Mesenchymal stem cell (in vitro differentiated cells and primary cell): ENCODE measurements at regions not wholly inside any gene's neighbourhood (a gene's known extent, or its start where the extent isn't known, plus 50 kb on each side); places are given as distances from the start of the nearest gene placed in this dataset.

Source experiments
- DNase-seq: peaks from one replicate; pipeline ENCODE4 v3.0.0-alpha.2; 2013
- H2AFZ ChIP-seq: one replicate; pipeline ENCODE4 v1.6.1; 2013; ENCODE audit warnings: low read depth, mild to moderate bottlenecking, control low read depth, inconsistent platforms, low read length, moderate library complexity
- H2AK5ac ChIP-seq: 2 replicates; pipeline ENCODE4 v1.6.1; 2013; ENCODE audit warnings: low read length, moderate library complexity, mild to moderate bottlenecking, inconsistent platforms; ENCODE audit not compliant: severe bottlenecking
- H2BK120ac ChIP-seq: one replicate; pipeline ENCODE4 v1.6.1; 2013; ENCODE audit warnings: low read depth, mild to moderate bottlenecking, inconsistent platforms, low read length, moderate library complexity
- H2BK12ac ChIP-seq, 2 experiments: one replicate each; pipeline ENCODE4 v1.6.1; 2013; ENCODE audit warnings: inconsistent platforms in 2 of 2, low read length in 2 of 2, mild to moderate bottlenecking in 2 of 2, moderate library complexity in 2 of 2, control low read depth in 1 of 2
- H2BK15ac ChIP-seq: one replicate; pipeline ENCODE4 v1.6.1; 2013; ENCODE audit warnings: mild to moderate bottlenecking, low read depth, inconsistent platforms; ENCODE audit not compliant: poor library complexity, severe bottlenecking
- H2BK5ac ChIP-seq: 2 replicates; pipeline ENCODE4 v1.6.1; 2013; ENCODE audit warnings: low read depth, mild to moderate bottlenecking, low read length, control low read depth, inconsistent platforms; ENCODE audit not compliant: poor library complexity, severe bottlenecking
- H3K14ac ChIP-seq, 2 experiments: one replicate each; pipeline ENCODE4 v1.6.1; 2013; ENCODE audit warnings: inconsistent platforms in 2 of 2, low read length in 2 of 2, control low read depth in 1 of 2, mild to moderate bottlenecking in 1 of 2, moderate library complexity in 1 of 2
- H3K18ac ChIP-seq, 2 experiments: one replicate each; pipeline ENCODE4 v1.6.1; 2013; ENCODE audit warnings: inconsistent platforms in 2 of 2, low read length in 2 of 2, control low read depth in 1 of 2, low read depth in 1 of 2, mild to moderate bottlenecking in 1 of 2
- H3K23ac ChIP-seq, 2 experiments: one replicate each; pipeline ENCODE4 v1.6.1; 2013; ENCODE audit warnings: inconsistent platforms in 2 of 2, low read length in 2 of 2, mild to moderate bottlenecking in 2 of 2, moderate library complexity in 2 of 2, control low read depth in 1 of 2
- H3K27ac ChIP-seq: 2 replicates; pipeline ENCODE4 v1.5.1; 2013; ENCODE audit warnings: mild to moderate bottlenecking, moderate library complexity, low read length, control low read depth, inconsistent platforms; ENCODE audit not compliant: poor library complexity, severe bottlenecking
- H3K27me3 ChIP-seq, 2 experiments: 2 replicates each; pipeline versions ENCODE4 v1.6.1 to v1.7.0; 2013; ENCODE audit warnings: low read length in 2 of 2, mild to moderate bottlenecking in 2 of 2, moderate library complexity in 2 of 2, control low read depth in 1 of 2, inconsistent platforms in 1 of 2; ENCODE audit not compliant: control insufficient read depth in 1 of 2, insufficient read depth in 1 of 2
- H3K36me3 ChIP-seq, 2 experiments: 2 replicates each; pipeline versions ENCODE4 v1.6.1 to v1.7.0; 2013; ENCODE audit warnings: low read length in 2 of 2, control low read depth in 1 of 2, inconsistent platforms in 1 of 2, low read depth in 1 of 2, mild to moderate bottlenecking in 1 of 2; ENCODE audit not compliant: insufficient read depth in 2 of 2, control insufficient read depth in 1 of 2
- H3K4ac ChIP-seq, 2 experiments: one replicate each; pipeline ENCODE4 v1.6.1; 2013; ENCODE audit warnings: inconsistent platforms in 2 of 2, low read length in 2 of 2, mild to moderate bottlenecking in 2 of 2, moderate library complexity in 2 of 2, control low read depth in 1 of 2, low read depth in 1 of 2
- H3K4me1 ChIP-seq: 2 replicates; pipeline ENCODE4 v1.6.1; 2013; ENCODE audit warnings: low read depth, low read length, control low read depth; ENCODE audit not compliant: control insufficient read depth, insufficient read depth
- H3K4me2 ChIP-seq: 2 replicates; pipeline ENCODE4 v1.6.1; 2013; ENCODE audit warnings: low read length, mild to moderate bottlenecking, inconsistent platforms; ENCODE audit not compliant: poor library complexity, severe bottlenecking
- H3K4me3 ChIP-seq, 2 experiments: 2 replicates each; pipeline versions ENCODE4 v1.5.1 to v1.7.0; 2013; ENCODE audit warnings: low read length in 2 of 2, mild to moderate bottlenecking in 2 of 2, control low read depth in 1 of 2, low read depth in 1 of 2; ENCODE audit not compliant: insufficient read depth in 1 of 2
- H3K79me1 ChIP-seq: replicated peaks from 2 replicates; pipeline ENCODE4 v1.6.1; 2013; ENCODE audit warnings: mild to moderate bottlenecking, control low read depth, low read length, inconsistent platforms; ENCODE audit not compliant: poor library complexity, severe bottlenecking
- H3K9ac ChIP-seq: 2 replicates; pipeline ENCODE4 v1.7.0; 2013; ENCODE audit warnings: mild to moderate bottlenecking, low read length, moderate library complexity
- H3K9me3 ChIP-seq: 2 replicates; pipeline ENCODE4 v1.7.0; 2013; ENCODE audit warnings: mild to moderate bottlenecking, low read length; ENCODE audit not compliant: control insufficient read depth
- H4K8ac ChIP-seq: one replicate; pipeline ENCODE4 v1.6.1; 2013; ENCODE audit warnings: inconsistent platforms, mild to moderate bottlenecking, low read length, moderate library complexity
- H4K91ac ChIP-seq: one replicate; pipeline ENCODE4 v1.6.1; 2013; ENCODE audit warnings: mild to moderate bottlenecking, low read length, inconsistent platforms
- WGBS: methylation state at CpG from one replicate; pipeline ENCODE4 v1.1.7; 2013; ENCODE audit warnings: mixed read lengths; 5-methylcytosine and 5-hydroxymethylcytosine counted together

- H3K27ac ChIP-seq: no peak overlapping the region
- no peak for DNase-seq
- WGBS: 84% methylated on average over 2 of the region's 2 CpGs
- H3K36me3 ChIP-seq: no peaks in the 10 kb centered on the region
- no peak overlapping the region for H2AK5ac ChIP-seq
- no peak overlapping the region for H4K91ac ChIP-seq
- H2BK15ac ChIP-seq: no peak overlapping the region
- no peak overlapping the region for H3K4me2 ChIP-seq
- H3K4me1 ChIP-seq: peaks cover 3% of the 10 kb centered on the region
- H2BK12ac ChIP-seq: no peak overlapping the region
- H3K4me3 ChIP-seq: no peak overlapping the region
- H3K79me1 ChIP-seq: no peaks in the 10 kb centered on the region
- peaks cover 16 to 18% of the 10 kb centered on the region in 2 experiments for H3K27me3 ChIP-seq
- H3K18ac ChIP-seq: no peak overlapping the region
- peaks cover 15% of the 10 kb centered on the region for H3K9me3 ChIP-seq
- no peak overlapping the region for H2BK5ac ChIP-seq
- H3K4ac ChIP-seq: no peak overlapping the region
- no peak overlapping the region for H2AFZ ChIP-seq
- H2BK120ac ChIP-seq: no peak overlapping the region
- H3K14ac ChIP-seq: no peak overlapping the region
- no peak overlapping the region for H4K8ac ChIP-seq
- no peak overlapping the region for H3K9ac ChIP-seq
- no peak overlapping the region for H3K23ac ChIP-seq
Observed at GRCh38 chr2:217559084-217559483, 443.7 kb downstream of the TNS1 start.

GRCh38 chr2:217555081-217555876, 447.5 kb downstream of the TNS1 start:
- 54% methylated on average over 6 of the region's 7 CpGs for WGBS
- H3K4ac ChIP-seq: no peak overlapping the region
- H4K8ac ChIP-seq: no peak overlapping the region
- H3K27ac ChIP-seq: no peak overlapping the region
- H2BK120ac ChIP-seq: no peak overlapping the region
- H3K4me2 ChIP-seq: no peak overlapping the region
- no peak overlapping the region for H4K91ac ChIP-seq
- no peak overlapping the region for H3K9ac ChIP-seq
- H3K23ac ChIP-seq: no peak overlapping the region
- peak; percentile 20 for DNase-seq
- no peak overlapping the region for H2BK5ac ChIP-seq
- H3K27me3 ChIP-seq: peaks cover 14 to 16% of the 10 kb centered on the region in 2 experiments
- H3K14ac ChIP-seq: no peak overlapping the region
- peak overlapping the region in 1 of 2 experiments; percentile 59 for H2BK12ac ChIP-seq
- H3K18ac ChIP-seq: no peak overlapping the region
- no peaks in the 10 kb centered on the region for H3K79me1 ChIP-seq
- no peaks in the 10 kb centered on the region for H3K36me3 ChIP-seq
- H3K4me1 ChIP-seq: peaks cover 7% of the 10 kb centered on the region
- H3K9me3 ChIP-seq: no peaks in the 10 kb centered on the region
- no peak overlapping the region for H3K4me3 ChIP-seq
- no peak overlapping the region for H2BK15ac ChIP-seq
- H2AK5ac ChIP-seq: no peak overlapping the region
- no peak overlapping the region for H2AFZ ChIP-seq

GRCh38 chr2:217553679-217554078, 449.1 kb downstream of the TNS1 start:
- 80% methylated on average over 1 of the region's 2 CpGs for WGBS
- DNase-seq: no peak
- Histone ChIP-seq H2BK5ac (no peak overlapping the region), H3K14ac (no peak overlapping the region), H2BK120ac (no peak overlapping the region), H3K36me3 (no peaks in the 10 kb centered on the region), H2AFZ (no peak overlapping the region), H3K9ac (no peak overlapping the region), H2BK12ac (peak overlapping the region; percentile 28 to 66), H3K27ac (no peak overlapping the region), H4K91ac (no peak overlapping the region), H3K18ac (peak overlapping the region in 1 of 2 experiments; percentile 15), H2BK15ac (no peak overlapping the region), H3K27me3 (peaks cover 12 to 16% of the 10 kb centered on the region in 2 experiments), H3K4ac (no peak overlapping the region), H3K4me2 (no peak overlapping the region), H3K9me3 (no peaks in the 10 kb centered on the region), H3K4me3 (no peak overlapping the region), H3K23ac (no peak overlapping the region), H3K4me1 (peaks cover 7% of the 10 kb centered on the region), H4K8ac (no peak overlapping the region), H2AK5ac (peak overlapping the region; percentile 50), H3K79me1 (no peaks in the 10 kb centered on the region)

- Histone ChIP-seq H3K27ac (no peak overlapping the region), H4K91ac (no peak overlapping the region), H2BK5ac (no peak overlapping the region), H3K23ac (no peak overlapping the region), H3K9ac (no peak overlapping the region), H2AK5ac (peak overlapping the region; percentile 50), H2BK12ac (peak overlapping the region in 1 of 2 experiments; percentile 28), H3K79me1 (no peaks in the 10 kb centered on the region), H3K4ac (no peak overlapping the region), H4K8ac (no peak overlapping the region), H2BK120ac (no peak overlapping the region), H3K36me3 (no peaks in the 10 kb centered on the region), H3K27me3 (peaks cover 7 to 16% of the 10 kb centered on the region in 2 experiments), H2AFZ (no peak overlapping the region), H3K4me1 (peaks cover 7% of the 10 kb centered on the region), H2BK15ac (no peak overlapping the region), H3K18ac (peak overlapping the region in 1 of 2 experiments; percentile 14), H3K4me3 (no peak overlapping the region), H3K9me3 (no peaks in the 10 kb centered on the region), H3K4me2 (no peak overlapping the region), H3K14ac (no peak overlapping the region)
- WGBS: 66% methylated on average over 4 of the region's 4 CpGs
- DNase-seq: no peak
Observed at GRCh38 chr2:217553202-217553601, 449.6 kb downstream of the TNS1 start.
